ENCODE measurements at regions not wholly inside any gene's neighbourhood (a gene's known extent, or its start where the extent isn't known, plus 50 kb on each side); places are given as distances from the start of the nearest gene placed in this dataset.

DNA sequence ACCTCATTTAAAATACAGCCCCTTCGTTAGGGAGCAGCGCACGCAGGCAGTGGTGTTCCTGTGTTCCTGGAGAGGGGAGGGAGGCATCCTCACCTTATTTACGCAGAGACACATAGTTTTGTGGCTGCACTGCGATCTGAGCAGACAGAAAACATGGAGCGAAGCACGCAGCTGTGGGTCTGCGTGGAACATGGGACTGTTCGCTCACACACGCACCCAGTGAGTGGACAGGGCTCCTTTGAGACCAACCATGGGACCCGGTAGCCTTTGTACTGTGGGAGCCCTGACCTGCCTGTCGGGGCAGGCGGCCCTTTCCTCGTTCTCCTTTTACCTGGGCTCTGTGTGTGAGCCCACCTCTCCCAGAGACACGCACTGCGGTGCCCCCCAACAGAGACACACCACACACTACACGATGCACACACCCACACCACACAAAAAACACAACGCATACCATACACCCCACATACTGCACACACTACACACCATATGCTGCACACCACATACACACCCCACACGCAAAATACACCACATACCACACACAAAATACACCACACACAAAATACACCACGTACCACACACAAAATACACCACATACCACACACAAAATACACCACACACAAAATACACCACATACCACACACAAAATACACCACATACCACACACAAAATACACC, 1245.7 kb downstream of the BRD1 start:
- H3K36me3 ChIP-seq: no peaks in the 10 kb centered on the region
- no peak for DNase-seq
- intact Hi-C loops (cut with DNase I): no loop called here
- no peak overlapping the region for H3K4me3 ChIP-seq
- H3K27ac ChIP-seq: no peak overlapping the region
- no peak for TF ChIP-seq CTCF (IDR thresholded peaks at IDR 0.05)
- no peak for TF ChIP-seq POLR2A (IDR thresholded peaks at IDR 0.05)
- no peaks in the 10 kb centered on the region for H3K9me3 ChIP-seq
- H3K4me1 ChIP-seq: peaks cover 0 to 13% (median 0%) of the 10 kb centered on the region in 3 donors
- whole genome bisulfite sequencing, 2 donors: 79 to 88% methylated on average over 16 to 19 of the region's 20 CpGs
- H3K27me3 ChIP-seq: peaks cover 0 to 62% (median 2%) of the 10 kb centered on the region in 4 donors

GRCh38 chr22:48581205-48581766, 1246.4 kb downstream of the BRD1 start:
- Histone ChIP-seq H3K27ac (no peak overlapping the region), H3K36me3 (no peaks in the 10 kb centered on the region), H3K4me3 (no peak overlapping the region), H3K27me3 (peaks cover 0 to 62% (median 4%) of the 10 kb centered on the region in 4 donors), H3K9me3 (no peaks in the 10 kb centered on the region), H3K4me1 (peaks cover 0 to 17% (median 6%) of the 10 kb centered on the region in 3 donors)
- 83 to 89% methylated on average over 4 to 5 of the region's 23 CpGs for WGBS, 2 donors
- intact Hi-C loops (cut with DNase I): no loop called here
- no peak for DNase-seq
- TF ChIP-seq CTCF (IDR thresholded peaks at IDR 0.05) (no peak), POLR2A (IDR thresholded peaks at IDR 0.05) (no peak)

GRCh38 chr22:48580481-48580970, 1247.1 kb downstream of the BRD1 start:
- DNase-seq: no peak
- peaks cover 0 to 61% (median 5%) of the 10 kb centered on the region in 4 donors for H3K27me3 ChIP-seq
- 65% methylated on average over 9 of the region's 13 CpGs; no CpG with 5 or more reads in 1 of the 2 donors for WGBS, 2 donors
- no peaks in the 10 kb centered on the region for H3K36me3 ChIP-seq
- intact Hi-C loops (cut with DNase I): no loop called here
- TF ChIP-seq POLR2A (IDR thresholded peaks at IDR 0.05) (no peak), CTCF (IDR thresholded peaks at IDR 0.05) (no peak)
- no peaks in the 10 kb centered on the region for H3K9me3 ChIP-seq
- H3K27ac ChIP-seq: no peak overlapping the region
- H3K4me3 ChIP-seq: no peak overlapping the region
- H3K4me1 ChIP-seq: peaks cover 0 to 18% (median 10%) of the 10 kb centered on the region in 3 donors

DNA sequence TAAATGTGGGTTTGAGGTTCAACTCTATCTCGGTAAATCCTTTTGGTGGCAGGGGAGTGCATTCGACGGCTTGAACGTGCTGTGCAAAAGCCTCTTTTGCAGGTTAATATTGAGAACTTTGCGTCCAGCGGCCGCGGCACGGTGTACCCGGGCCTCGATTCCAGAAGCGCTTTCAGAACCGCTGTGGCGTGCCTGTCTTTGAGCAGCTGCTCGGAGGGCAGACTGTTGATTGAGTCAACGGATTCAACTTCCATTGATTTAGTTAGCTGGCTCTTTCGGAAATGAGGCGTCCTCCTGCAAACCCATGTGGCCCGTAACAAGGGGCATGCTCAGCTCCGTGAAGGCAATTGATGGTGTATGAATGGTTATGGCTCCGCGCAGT, 1247.8 kb downstream of the BRD1 start:
- H3K4me3 ChIP-seq: no peak overlapping the region
- WGBS, 2 donors: 45 to 79% methylated on average over 18 to 21 of the region's 22 CpGs
- TF ChIP-seq CTCF (IDR thresholded peaks at IDR 0.05) (no peak), POLR2A (IDR thresholded peaks at IDR 0.05) (no peak)
- H3K27ac ChIP-seq: no peak overlapping the region
- H3K36me3 ChIP-seq: no peaks in the 10 kb centered on the region
- DNase-seq: no peak
- no peaks in the 10 kb centered on the region for H3K9me3 ChIP-seq
- peaks cover 0 to 65% (median 5%) of the 10 kb centered on the region in 4 donors for H3K27me3 ChIP-seq
- H3K4me1 ChIP-seq: peaks cover 0 to 20% (median 13%) of the 10 kb centered on the region in 3 donors
- intact Hi-C loops (cut with DNase I): no loop called here

Data from esophagus squamous epithelium (tissue), 5 donors.